MCF 10A (cell line): ENCODE measurements at regions not wholly inside any gene's neighbourhood (a gene's known extent, or its start where the extent isn't known, plus 50 kb on each side); places are given as distances from the start of the nearest gene placed in this dataset.

ENCODE experiments used
- BruUV-seq: library from RNA; stranded (reverse); fragments of 400-500 nt; replicated peaks from 2 replicates; lab custom pipeline; 2021; lab: Mats Ljungman, UMichigan
- CTCF ChIA-PET: fragments of 300-600 bp; sonication (Branson Sonifier 250); formaldehyde crosslinking; extraction: SDS; loops from one replicate; lab custom pipeline; 2021; ENCODE audit warnings: antibody characterized with exemption, inconsistent platforms; lab: Yijun Ruan, JAX
- POLR2A ChIA-PET: fragments of 300-600, 350-650 bp; sonication (Branson Sonifier 250); formaldehyde crosslinking; extraction: SDS; loops from one replicate; lab custom pipeline; 2020; ENCODE audit warnings: antibody characterized with exemption, inconsistent platforms; lab: Yijun Ruan, JAX
- DNase-seq: peaks from one replicate; pipeline ENCODE4 v3.0.0-alpha.2; 2018; ENCODE audit not compliant: unreplicated experiment
- H3K27ac Mint-ChIP-seq: one replicate; pipeline ENCODE4 v1.8.0; 2022; ENCODE audit warnings: mild to moderate bottlenecking, low read depth, mixed read lengths; ENCODE audit not compliant: unreplicated experiment
- H3K27me3 Mint-ChIP-seq: one replicate; pipeline ENCODE4 v1.8.0; 2022; ENCODE audit warnings: mixed read lengths; ENCODE audit not compliant: insufficient read depth, unreplicated experiment
- H3K36me3 Mint-ChIP-seq: one replicate; pipeline ENCODE4 v1.8.0; 2022; ENCODE audit warnings: mild to moderate bottlenecking, moderate library complexity, mixed read lengths; ENCODE audit not compliant: insufficient read depth, unreplicated experiment
- H3K4me1 Mint-ChIP-seq: one replicate; pipeline ENCODE4 v1.8.0; 2022; ENCODE audit warnings: mixed read lengths; ENCODE audit not compliant: insufficient read depth, unreplicated experiment
- H3K4me3 Mint-ChIP-seq: one replicate; pipeline ENCODE4 v1.8.0; 2022; ENCODE audit warnings: mild to moderate bottlenecking, moderate library complexity, mixed read lengths; ENCODE audit not compliant: unreplicated experiment
- H3K9me3 Mint-ChIP-seq: one replicate; pipeline ENCODE4 v1.8.0; 2022; ENCODE audit warnings: mixed read lengths; ENCODE audit not compliant: unreplicated experiment
- intact Hi-C: fragments of 100-400 bp; cut with micrococcal nuclease; formaldehyde crosslinking; loops from 2 replicates; pipeline ENCODE4 v1.14.1; 2022
- TF ChIP-seq, protein P1 (sequence below): fragments of 200-600 bp; IDR thresholded peaks from one replicate; pipeline ENCODE4 v1.8.0; 2022; ENCODE audit warnings: antibody characterized with exemption, mild to moderate bottlenecking; ENCODE audit not compliant: unreplicated experiment

DNA sequence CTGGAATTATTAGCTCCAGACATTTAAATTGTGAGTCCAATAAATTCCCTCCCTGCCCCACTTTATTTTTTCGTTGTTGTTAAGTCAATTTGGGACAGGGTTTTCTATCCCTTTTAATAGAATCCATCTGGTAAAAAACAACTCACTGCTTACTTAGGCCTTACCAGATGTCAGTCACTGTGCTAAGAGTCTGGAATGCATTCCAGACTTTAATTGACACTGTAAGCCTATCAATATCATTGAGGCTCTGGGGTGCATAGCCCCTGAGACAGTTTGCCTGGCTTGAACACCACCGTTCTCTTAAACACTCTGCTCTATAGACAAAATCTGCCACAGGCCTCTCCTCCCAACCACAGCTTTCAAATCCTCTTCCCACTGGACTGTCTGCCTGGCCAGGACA is 175.9 kb downstream of the NSG2 start:
- no peaks in the 10 kb centered on the region for H3K4me1 Mint-ChIP-seq

GRCh38 chr5:174221946-174222345 is 176.4 kb downstream of the NSG2 start:
- Mint-ChIP-seq H3K36me3 (no peaks in the 10 kb centered on the region), H3K27me3 (peaks cover 5% of the 10 kb centered on the region), H3K4me1 (no peaks in the 10 kb centered on the region), H3K9me3 (no peaks in the 10 kb centered on the region), H3K4me3 (no peak overlapping the region), H3K27ac (no peak overlapping the region)
- intact Hi-C loops = no loop called here
- TF ChIP-seq, protein P1, sequence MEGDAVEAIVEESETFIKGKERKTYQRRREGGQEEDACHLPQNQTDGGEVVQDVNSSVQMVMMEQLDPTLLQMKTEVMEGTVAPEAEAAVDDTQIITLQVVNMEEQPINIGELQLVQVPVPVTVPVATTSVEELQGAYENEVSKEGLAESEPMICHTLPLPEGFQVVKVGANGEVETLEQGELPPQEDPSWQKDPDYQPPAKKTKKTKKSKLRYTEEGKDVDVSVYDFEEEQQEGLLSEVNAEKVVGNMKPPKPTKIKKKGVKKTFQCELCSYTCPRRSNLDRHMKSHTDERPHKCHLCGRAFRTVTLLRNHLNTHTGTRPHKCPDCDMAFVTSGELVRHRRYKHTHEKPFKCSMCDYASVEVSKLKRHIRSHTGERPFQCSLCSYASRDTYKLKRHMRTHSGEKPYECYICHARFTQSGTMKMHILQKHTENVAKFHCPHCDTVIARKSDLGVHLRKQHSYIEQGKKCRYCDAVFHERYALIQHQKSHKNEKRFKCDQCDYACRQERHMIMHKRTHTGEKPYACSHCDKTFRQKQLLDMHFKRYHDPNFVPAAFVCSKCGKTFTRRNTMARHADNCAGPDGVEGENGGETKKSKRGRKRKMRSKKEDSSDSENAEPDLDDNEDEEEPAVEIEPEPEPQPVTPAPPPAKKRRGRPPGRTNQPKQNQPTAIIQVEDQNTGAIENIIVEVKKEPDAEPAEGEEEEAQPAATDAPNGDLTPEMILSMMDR = no peak
- ChIA-PET POLR2A (no interaction called here), CTCF (no interaction called here)
- no peak for DNase-seq
- no TSS peak for BruUV-seq

More for the DNA sequence above, 175.9 kb downstream of the NSG2 start:
- CTCF ChIA-PET = no interaction called here
- no TSS peak for BruUV-seq
- intact Hi-C loops = no loop called here
- Mint-ChIP-seq H3K4me3 (no peak overlapping the region), H3K9me3 (no peaks in the 10 kb centered on the region), H3K27me3 (peaks cover 10% of the 10 kb centered on the region), H3K27ac (no peak overlapping the region), H3K36me3 (no peaks in the 10 kb centered on the region)
- POLR2A ChIA-PET = no interaction called here
- no peak for DNase-seq
- TF ChIP-seq, protein P1 = no peak

GRCh38 chr5:174222891-174223290 is 177.4 kb downstream of the NSG2 start:
- TF ChIP-seq, protein P1 = no peak
- H3K36me3 Mint-ChIP-seq = no peaks in the 10 kb centered on the region
- no peak overlapping the region for H3K27ac Mint-ChIP-seq
- intact Hi-C loops = no loop called here
- ChIA-PET POLR2A (no interaction called here), CTCF (no interaction called here)
- no peak for DNase-seq
- BruUV-seq = no TSS peak
- H3K9me3 Mint-ChIP-seq = no peaks in the 10 kb centered on the region
- no peaks in the 10 kb centered on the region for H3K27me3 Mint-ChIP-seq
- no peaks in the 10 kb centered on the region for H3K4me1 Mint-ChIP-seq
- H3K4me3 Mint-ChIP-seq = no peak overlapping the region

GRCh38 chr5:174223355-174223754 is 177.8 kb downstream of the NSG2 start:
- CTCF ChIA-PET = no interaction called here
- no TSS peak for BruUV-seq
- POLR2A ChIA-PET = no interaction called here
- no peaks in the 10 kb centered on the region for H3K36me3 Mint-ChIP-seq
- no peaks in the 10 kb centered on the region for H3K4me1 Mint-ChIP-seq
- H3K4me3 Mint-ChIP-seq = no peak overlapping the region
- no peaks in the 10 kb centered on the region for H3K9me3 Mint-ChIP-seq
- no peak overlapping the region for H3K27ac Mint-ChIP-seq
- DNase-seq = no peak
- intact Hi-C loops = no loop called here
- TF ChIP-seq, protein P1 = no peak
- no peaks in the 10 kb centered on the region for H3K27me3 Mint-ChIP-seq
